Tibial artery (tissue), 4 donors: ENCODE measurements at regions not wholly inside any gene's neighbourhood (a gene's known extent, or its start where the extent isn't known, plus 50 kb on each side); places are given as distances from the start of the nearest gene placed in this dataset.

ENCODE experiments used
- DNase-seq, 2 donors: peaks; one replicate each; pipeline ENCODE4 v3.0.0-alpha.2; 2019
- H3K27ac ChIP-seq, 2 donors: fragments of 200-600 bp; sonication (generic) in 1 of 2; 1 replicate in 1 of 2; 2 replicates in 1 of 2; pipeline ENCODE4 v1.5.1; 2018 to 2019; ENCODE audit warnings: mild to moderate bottlenecking in 1 of 2
- H3K27me3 ChIP-seq, 2 donors: fragments of 200-600 bp; sonication (generic) in 1 of 2; one replicate each; pipeline versions ENCODE4 v1.5.1 to v1.6.0; 2016 to 2019
- H3K36me3 ChIP-seq, 3 donors: fragments of 200-600 bp; sonication (generic) in 2 of 3; one replicate each; pipeline ENCODE4 v1.5.1; 2016 to 2019; ENCODE audit warnings: mild to moderate bottlenecking in 2 of 3
- H3K4me1 ChIP-seq, 4 donors: fragments of 200-600 bp; sonication (generic) in 2 of 4; 1 replicate in 3 of 4; 2 replicates in 1 of 4; pipeline ENCODE4 v1.5.1; 2016 to 2019
- H3K4me3 ChIP-seq, 2 donors: fragments of 200-600 bp; sonication (generic) in 1 of 2; 1 replicate in 1 of 2; 2 replicates in 1 of 2; pipeline ENCODE4 v1.5.1; 2018 to 2019; ENCODE audit warnings: mild to moderate bottlenecking in 2 of 2
- H3K9me3 ChIP-seq, 3 donors: fragments of 200-600 bp; sonication (generic) in 1 of 3; one replicate each; pipeline ENCODE4 v1.5.1; 2016 to 2019
- CTCF ChIP-seq, 2 experiments: fragments of 200-600 bp in 1 of 2; fragments of 450-650 bp in 1 of 2; IDR thresholded peaks; one replicate each; pipeline ENCODE4 v1.5.1; 2017 to 2019; ENCODE audit warnings: antibody characterized with exemption in 2 of 2, mild to moderate bottlenecking in 1 of 2, moderate library complexity in 1 of 2
- intact Hi-C: fragments of 100-400 bp; cut with DNase I; formaldehyde crosslinking; loops from one replicate; pipeline ENCODE4 v1.15.0; 2023; ENCODE audit warnings: low total_unique reads

- no peaks in the 10 kb centered on the region for H3K36me3 ChIP-seq
- DNase-seq, result no peak
- intact Hi-C loops, result no loop called here
- H3K4me1 ChIP-seq, result peaks cover 0 to 14% (median 2%) of the 10 kb centered on the region in 4 donors
- H3K27ac ChIP-seq, result no peak overlapping the region
- no peak overlapping the region for H3K4me3 ChIP-seq
- H3K27me3 ChIP-seq, result no peaks in the 10 kb centered on the region
- no peak for TF ChIP-seq CTCF (IDR thresholded peaks at IDR 0.05)
- H3K9me3 ChIP-seq, result no peaks in the 10 kb centered on the region
These were observed 84.4 kb downstream of the ADRB2 start for GRCh38 chr5:148910686-148911361.

DNA sequence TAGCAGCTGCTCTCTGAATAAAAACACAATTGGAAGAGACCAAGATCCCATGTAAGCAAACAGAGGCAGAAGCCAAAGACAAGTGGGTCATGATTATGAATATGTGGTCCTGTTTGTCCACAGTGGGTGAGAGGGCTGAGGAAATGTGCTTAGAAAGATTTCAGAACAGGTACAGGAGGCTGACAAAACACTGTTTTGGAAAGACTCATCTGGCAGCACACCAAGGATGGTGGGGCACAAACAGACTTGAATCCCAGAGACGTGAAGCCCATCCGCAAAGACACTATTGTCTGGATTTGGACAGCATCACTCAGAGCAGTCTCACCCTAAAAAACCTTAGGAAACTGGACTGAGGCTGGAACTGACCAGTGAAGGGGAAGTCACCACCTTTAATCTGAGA, 85.0 kb downstream of the ADRB2 start:
- H3K4me1 ChIP-seq, result peaks cover 0 to 14% (median 2%) of the 10 kb centered on the region in 4 donors
- H3K36me3 ChIP-seq, result no peaks in the 10 kb centered on the region
- H3K9me3 ChIP-seq, result no peaks in the 10 kb centered on the region
- DNase-seq, result no peak
- intact Hi-C loops, result no loop called here
- no peak overlapping the region for H3K27ac ChIP-seq
- no peaks in the 10 kb centered on the region for H3K27me3 ChIP-seq
- no peak for TF ChIP-seq CTCF (IDR thresholded peaks at IDR 0.05)
- H3K4me3 ChIP-seq, result no peak overlapping the region

GRCh38 chr5:148912146-148912545, 85.7 kb downstream of the ADRB2 start:
- intact Hi-C loops, result no loop called here
- TF ChIP-seq CTCF (IDR thresholded peaks at IDR 0.05), result no peak
- no peak for DNase-seq
- Histone ChIP-seq H3K36me3 (no peaks in the 10 kb centered on the region), H3K27me3 (no peaks in the 10 kb centered on the region), H3K4me1 (peaks cover 0 to 14% (median 2%) of the 10 kb centered on the region in 4 donors), H3K9me3 (no peaks in the 10 kb centered on the region), H3K27ac (no peak overlapping the region), H3K4me3 (no peak overlapping the region)

DNA sequence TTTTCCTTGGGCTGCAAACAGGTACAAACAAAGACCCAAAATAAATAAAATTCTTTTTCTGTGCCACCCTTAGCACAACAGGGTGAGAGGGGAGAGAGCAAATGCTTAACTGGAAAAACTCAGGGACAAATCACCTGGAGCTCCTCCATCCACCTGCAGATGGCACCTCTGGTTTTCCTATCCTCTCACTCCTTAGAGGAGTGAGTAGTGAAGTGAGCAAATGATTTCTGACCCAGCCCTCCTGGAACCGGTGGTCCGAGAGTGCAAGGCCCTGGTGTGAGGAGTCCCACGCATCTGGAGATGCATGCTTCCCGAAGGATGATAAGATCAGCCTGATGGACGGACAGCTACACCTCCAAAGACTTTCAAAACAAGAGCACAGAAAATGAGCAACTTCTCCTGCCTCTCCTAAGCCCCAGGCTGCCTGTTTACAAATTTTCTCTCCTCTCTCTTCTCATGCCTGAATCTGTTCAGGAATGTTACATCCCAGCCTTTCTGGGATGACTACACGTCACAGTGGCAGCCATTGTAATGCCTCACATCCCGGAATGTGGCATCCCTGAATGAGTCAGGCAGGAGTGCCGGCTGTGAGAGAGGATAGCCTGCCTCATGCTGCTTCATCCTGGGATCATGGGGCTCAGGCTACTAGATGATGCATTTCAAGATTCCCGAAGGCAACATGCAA, 86.4 kb downstream of the ADRB2 start:
- no peak for TF ChIP-seq CTCF (IDR thresholded peaks at IDR 0.05)
- H3K36me3 ChIP-seq, result no peaks in the 10 kb centered on the region

DNA sequence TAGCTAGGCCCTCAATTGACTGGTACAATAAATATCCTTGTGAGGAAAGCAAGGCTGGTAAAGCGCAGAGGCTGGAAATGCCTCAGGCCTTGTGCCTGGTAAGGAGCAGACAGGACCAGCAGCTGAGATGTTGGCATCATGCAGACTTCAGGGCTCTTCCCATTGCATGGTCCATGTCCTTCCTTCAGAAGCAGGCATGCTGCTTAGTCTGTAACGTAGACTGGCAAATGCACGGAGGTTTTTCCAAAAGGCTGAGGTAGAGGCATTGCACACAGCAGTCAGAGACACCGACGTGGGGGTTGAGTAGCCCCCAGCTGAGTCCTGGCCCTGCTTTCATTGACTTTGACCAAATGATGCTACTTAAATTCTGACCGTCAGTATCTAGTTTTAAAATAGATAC, 87.1 kb downstream of the ADRB2 start:
- Histone ChIP-seq H3K9me3 (no peaks in the 10 kb centered on the region), H3K4me1 (peaks cover 0 to 13% (median 2%) of the 10 kb centered on the region in 4 donors), H3K27ac (no peak overlapping the region), H3K36me3 (no peaks in the 10 kb centered on the region), H3K4me3 (no peak overlapping the region), H3K27me3 (no peaks in the 10 kb centered on the region)
- no peak for DNase-seq
- intact Hi-C loops, result no loop called here
- TF ChIP-seq CTCF (IDR thresholded peaks at IDR 0.05), result no peak

More for the DNA sequence above, 86.4 kb downstream of the ADRB2 start:
- DNase-seq, result no peak
- intact Hi-C loops, result no loop called here
- Histone ChIP-seq H3K9me3 (no peaks in the 10 kb centered on the region), H3K27ac (no peak overlapping the region), H3K27me3 (no peaks in the 10 kb centered on the region), H3K4me1 (peaks cover 0 to 14% (median 2%) of the 10 kb centered on the region in 4 donors), H3K4me3 (no peak overlapping the region)
